Activated CD4-positive, CD25-positive, alpha-beta regulatory T cell (primary cell): ENCODE measurements at regions not wholly inside any gene's neighbourhood (a gene's known extent, or its start where the extent isn't known, plus 50 kb on each side); places are given as distances from the start of the nearest gene placed in this dataset.

ENCODE experiments used
- DNase-seq, 4 experiments: peaks; one replicate each; lab custom pipeline; 2025; lab: John Stamatoyannopoulos, UW

DNA sequence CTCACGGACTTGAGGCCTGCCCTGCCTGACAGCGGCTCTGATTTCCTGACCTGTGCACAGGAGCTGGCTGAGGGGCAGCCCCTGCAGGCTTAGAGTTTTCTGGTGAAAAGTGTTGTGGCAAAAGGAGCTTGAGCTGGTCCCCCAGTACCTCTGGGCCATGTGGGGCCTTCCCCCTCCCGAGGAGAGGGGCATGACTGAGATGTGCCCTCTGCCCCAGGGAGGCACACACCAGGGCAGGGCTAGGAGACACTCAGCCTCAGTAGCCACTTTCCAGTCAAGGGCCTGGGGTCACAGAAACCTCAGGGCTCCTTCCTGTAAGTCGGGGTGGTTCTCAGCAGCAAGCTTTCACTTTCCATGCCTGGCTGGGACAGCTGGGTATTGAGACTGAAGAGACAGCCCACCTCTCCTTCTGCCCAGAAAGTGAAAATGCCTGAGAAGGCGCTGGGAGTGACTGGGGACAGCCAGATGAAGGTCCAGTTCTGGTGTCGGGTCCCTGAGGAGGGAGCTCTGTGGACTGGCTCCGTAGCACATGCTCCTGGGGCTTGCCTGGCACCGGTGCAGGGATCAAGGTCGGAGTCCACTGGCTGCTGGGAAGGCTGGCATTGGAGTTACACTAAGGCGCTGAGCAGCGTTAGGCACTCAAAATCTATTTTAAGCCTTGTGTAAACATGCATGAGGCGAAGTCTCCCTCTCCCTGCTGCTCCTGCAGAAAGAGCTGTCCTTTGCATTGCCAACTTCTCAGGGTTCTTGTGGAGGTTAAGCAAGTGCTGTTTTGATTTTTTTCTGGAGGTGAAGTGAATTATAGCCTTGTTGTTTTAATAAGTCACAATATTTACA is 394.9 kb downstream of the GADD45G start:
- peak; percentile 8 to 38 (median 14) for DNase-seq

DNA sequence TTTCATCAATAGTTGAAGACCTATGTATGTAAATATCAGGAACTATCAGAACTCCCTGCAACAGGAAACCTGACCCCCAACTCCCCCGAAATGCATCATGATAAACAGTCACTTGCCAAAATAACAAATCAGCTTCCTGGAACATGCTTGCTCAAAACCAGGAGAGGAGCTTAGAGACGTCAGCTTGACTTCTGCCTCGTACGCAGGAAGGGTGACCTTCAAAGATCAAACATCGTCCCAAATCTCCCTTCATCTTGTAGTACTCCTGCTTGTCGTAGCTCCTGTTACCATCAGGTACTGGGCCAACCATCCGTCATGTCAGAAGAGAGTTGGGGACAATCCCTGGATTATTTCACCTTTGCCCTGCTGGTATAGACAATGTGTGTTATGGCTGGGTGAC is 396.1 kb downstream of the GADD45G start:
- DNase-seq: no peak

DNA sequence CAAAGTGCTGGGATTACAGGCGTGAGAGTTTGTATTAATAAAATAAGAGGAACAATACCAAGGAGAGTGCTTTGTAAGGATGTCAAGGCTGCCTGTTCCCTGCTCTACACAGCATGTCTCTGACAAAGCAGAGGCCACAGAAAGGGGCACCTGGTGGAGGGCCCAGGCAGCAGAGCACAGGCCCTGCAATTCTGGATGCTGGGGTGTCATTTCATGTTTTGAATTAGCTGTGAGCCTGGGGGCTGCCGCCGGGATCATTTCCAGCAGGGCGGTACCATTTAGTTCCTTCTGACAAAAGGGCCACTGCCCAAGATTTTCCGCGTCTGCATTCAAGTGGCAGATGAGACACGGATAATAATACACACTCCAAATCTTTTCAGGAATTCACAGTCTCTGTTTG is 396.9 kb downstream of the GADD45G start:
- no peak for DNase-seq

DNA sequence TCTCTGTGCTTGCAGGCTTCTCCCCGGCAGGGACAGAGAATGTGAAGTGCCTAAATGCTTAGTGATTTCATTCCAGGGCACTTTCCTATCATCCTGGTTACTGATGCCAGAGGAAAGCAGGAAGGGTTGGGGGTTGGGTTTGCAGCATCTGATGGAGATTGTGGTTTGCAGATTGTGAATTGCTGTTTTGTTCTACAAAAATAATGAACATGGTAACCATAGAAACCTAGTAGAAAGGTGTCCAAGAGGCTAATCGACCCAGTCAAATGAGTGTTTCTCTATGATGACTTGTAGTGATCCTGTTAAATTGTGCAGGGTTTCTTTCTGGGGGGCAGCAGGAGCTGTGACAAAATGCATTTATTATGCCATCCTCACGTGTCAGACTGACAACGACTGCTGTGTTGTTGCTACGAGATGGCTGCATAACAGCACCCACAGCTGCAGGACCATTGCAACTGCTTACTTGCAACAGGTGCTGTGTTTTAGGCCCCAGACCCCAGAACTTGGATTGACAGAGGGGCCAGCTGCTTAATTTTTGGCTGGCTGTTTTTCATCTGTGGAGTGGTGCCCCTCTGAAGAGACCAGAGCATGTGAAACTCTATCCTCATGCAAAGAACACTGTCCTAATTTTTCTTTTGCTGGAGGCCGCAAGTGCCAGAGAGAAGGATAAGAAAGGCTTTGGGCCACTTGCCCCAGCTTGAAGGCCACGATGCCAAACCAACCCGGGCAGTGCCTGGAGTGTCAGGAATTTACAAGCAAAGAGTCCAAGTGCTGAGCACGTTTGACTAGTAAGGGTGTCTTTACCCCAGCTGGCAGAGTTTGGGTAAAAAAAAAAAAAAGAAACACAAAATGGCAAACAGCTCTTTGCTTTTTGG is 397.8 kb downstream of the GADD45G start:
- DNase-seq: no peak

DNA sequence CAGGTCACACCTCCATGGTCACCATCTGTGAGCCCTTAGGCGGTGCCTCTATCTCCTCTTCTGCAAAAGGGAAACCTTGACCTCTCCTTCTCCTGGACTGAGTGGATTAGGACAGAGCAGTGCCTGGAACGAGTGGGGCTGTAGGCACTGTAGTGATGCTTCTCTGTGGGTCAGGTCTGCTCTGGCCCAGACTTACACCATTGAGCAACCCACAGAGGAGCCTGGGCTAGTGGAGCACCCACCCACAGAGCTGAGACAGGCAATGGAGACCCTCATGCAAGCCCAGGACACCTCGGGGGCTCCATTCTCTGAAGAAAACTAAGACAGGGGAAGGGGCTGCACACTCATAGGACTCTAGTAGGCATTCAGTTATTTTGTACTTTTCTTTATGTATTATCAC is 400.6 kb downstream of the GADD45G start:
- no peak for DNase-seq

DNA sequence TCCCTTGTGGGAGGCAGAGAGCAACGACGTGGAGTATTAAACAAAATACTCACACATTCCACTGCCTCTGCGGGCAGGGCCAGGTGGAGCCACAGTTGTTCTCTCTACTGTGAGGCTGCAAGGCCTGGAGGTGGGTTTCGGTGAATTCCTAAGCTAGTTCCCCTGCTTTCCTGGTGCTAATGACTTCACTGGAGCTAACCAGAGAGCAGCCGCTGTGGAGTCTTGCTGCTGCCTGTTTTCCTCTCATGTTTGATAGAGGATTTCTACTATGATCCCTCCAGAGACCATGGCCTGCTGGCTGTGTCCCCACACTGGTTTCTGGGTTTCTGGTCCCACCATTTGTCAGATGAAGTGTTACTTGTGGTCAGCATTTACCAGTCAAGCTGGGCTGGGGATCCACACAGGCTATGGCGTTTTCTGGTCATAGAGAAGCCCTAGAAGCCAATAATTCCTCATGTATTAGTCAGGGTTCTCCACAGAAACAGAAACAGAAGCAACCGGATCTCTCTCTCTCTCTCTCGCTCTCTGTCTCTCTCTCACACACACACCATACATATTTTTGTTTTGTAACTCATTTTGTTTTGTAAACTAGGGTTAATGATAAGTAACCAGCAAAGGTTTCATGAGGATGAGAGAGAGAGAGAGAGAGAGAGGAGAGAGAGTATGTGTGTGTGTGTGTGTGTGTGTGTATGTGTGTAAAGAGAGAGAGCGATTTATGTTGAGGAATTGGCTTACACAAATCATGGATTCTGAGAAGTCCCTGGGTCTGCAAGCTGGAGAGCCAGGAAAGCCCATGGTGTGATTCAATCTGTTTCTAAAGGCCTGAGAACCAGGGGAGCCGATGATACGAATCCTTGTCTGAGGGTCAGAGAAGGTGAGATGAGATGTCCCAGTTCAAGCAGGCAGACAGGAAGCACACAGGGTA is 403.0 kb downstream of the GADD45G start:
- DNase-seq: no peak

DNA sequence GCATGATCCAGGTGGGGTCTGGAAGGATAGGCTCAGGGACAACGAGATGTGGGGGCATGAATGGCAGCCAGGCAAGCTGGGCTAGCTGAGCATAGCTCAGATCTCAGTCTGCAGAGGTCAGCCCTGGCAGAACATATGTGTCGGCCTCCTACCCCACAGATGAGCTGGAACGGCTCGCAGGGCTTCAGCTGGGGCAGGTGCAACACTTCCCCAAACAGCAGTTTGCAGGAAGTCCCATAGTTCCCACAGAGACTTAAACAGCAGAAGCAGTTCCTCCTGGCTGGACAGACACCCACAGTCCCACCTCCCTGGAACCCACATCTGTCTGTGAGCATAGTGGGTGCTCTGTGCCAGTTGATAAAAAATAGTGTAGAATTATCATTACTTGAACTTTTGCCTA is 404.6 kb downstream of the GADD45G start:
- DNase-seq: no peak

DNA sequence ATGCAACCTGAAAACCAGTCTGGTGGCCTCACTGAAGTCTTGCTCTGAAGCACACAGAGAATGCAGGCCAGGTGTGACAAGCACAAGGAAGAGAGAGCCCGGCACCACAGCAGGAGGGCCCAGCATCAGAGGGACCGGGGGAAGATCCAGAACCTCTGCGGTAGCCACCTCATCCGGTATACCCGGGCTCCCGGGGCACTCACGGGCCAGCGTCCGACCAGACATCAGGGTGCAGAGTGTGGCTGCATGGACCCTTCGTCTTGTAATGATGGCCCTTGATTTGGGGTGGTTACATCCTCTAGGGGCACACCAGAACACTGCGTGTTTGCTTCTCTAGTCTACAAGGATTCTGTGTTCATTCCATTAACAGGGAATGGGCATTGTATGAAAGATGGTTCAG is 406.0 kb downstream of the GADD45G start:
- no peak for DNase-seq

DNA sequence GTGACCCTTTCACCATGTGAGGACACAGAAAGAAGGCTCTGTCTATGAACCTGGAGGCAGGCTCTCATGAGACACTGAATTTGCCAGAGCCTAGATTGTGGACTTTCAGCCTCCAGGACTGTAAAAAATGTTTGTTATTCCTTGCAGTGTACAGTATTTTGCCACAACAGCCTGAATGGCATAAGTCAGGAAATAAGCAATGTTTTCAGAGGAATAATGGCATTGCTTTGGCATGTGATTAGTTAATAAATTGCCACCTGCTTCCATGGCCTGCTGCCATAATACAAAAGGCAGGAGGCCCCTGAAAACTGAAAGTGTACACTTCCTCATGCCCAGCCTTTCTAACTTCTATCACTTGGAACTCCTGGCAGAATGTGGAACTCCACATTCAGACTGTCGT is 408.1 kb downstream of the GADD45G start:
- DNase-seq: no peak

DNA sequence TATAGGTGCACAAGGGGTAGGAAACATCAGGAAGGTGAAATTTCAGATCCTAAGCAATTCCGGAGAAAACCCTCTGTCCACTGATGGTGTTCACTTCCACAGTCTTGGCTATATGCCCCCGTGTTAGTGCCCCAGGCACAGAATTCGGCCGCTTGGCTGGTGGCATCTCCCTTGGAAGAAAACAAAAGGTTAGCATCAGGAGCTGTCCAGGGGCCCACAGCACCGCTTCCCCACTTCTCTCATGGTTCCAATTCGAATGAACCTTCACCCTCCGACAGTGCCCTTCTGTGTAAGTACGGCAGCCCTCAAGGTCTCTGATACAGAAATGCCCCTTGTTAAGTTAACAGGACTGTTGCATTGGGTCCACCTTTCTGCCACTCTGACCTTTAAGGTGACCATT is 409.0 kb downstream of the GADD45G start:
- no peak for DNase-seq

DNA sequence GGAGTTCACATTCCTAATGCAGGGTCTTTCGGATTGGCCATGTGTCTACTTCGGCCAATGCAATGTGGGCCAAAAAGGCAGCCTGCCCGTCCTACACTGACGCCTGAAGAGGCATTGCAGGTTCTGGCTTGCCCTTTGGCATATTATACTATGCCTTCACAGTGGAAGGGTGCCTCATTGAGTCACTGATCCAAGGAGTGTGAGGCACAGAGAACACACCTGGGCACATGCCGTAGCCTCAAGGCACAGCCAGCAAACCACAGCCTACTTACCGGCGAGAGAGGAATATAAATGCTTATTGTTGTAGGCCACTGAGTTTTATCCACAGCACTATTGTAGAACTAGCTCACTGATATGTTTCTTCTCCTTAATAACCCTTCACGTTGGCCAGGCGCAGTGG is 409.6 kb downstream of the GADD45G start:
- DNase-seq: no peak

DNA sequence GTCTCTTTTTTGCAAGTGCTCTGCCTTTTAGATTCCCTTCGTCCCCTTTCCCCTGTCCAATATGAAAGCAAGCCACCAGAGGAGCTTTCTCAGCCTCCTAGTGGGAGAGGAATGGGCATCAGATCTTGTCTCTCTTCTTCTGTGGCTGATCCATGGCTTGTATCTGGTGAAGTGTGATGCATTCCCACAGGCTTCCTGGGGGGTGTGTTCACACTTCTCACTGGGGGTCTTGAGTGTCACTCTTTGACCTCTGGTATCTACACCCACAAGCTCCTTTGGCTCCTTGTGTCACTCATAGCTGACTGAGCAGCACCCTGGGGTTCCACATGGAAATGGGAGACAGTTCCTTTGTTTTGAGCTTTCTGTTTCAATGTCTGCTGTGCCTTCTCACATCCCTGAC is 411.5 kb downstream of the GADD45G start:
- DNase-seq: no peak

DNA sequence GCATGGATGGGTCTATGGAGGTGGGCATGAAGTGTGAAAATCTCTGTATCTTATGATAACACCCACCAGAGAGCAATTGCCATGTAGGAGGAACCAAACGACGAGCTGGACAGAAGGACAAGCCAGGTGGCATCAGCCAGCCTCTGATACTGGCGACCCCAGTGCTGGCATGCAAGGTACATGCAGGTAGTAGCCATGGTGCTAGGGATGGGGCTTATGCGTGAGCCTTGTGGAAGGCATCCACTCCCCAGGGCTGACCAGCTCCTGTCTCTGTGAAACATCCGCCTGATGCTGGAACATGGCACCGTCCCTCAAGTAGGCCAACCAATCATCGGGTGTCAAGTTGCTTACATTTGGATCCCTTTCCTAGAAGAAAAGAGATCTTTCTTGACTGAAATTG is 412.9 kb downstream of the GADD45G start:
- DNase-seq: no peak

DNA sequence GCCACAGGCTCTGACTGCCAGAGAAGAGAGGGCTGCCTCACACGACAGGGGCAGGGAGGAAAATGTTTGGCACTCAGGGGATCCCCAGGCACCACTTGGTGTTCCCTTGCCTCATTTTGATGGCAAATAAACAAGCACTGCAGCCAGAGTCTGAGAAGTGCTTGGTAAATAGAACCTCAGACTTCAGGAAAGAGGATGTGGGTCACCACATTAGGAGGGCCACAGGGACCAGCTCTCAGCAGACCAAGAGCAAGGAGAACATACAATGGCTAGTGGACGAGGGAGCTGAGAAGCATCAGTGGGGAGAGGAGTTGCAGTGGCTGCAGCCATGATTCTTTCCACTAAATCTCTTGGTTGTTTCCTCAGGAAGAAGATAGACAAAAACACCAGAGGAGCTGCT is 413.9 kb downstream of the GADD45G start:
- no peak for DNase-seq

DNA sequence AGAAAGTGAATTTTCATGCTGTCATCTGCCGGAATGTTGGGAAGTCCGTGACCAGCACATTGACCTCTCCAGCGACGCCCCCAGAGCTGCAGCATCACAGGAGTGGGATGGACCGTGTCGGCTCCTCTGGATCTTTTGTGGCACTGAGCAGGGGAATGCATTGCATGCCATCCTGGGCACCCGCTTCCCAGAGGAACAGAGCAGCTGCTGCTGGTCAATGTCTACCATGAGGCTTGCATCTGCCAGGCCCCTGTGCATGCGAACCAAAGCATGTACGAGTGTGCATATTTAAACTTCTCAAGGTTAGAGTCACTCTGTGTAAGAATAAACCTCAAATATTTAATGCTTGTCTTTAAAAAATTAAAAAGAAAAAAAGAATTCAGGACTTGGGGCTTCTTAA is 414.8 kb downstream of the GADD45G start:
- no peak for DNase-seq

DNA sequence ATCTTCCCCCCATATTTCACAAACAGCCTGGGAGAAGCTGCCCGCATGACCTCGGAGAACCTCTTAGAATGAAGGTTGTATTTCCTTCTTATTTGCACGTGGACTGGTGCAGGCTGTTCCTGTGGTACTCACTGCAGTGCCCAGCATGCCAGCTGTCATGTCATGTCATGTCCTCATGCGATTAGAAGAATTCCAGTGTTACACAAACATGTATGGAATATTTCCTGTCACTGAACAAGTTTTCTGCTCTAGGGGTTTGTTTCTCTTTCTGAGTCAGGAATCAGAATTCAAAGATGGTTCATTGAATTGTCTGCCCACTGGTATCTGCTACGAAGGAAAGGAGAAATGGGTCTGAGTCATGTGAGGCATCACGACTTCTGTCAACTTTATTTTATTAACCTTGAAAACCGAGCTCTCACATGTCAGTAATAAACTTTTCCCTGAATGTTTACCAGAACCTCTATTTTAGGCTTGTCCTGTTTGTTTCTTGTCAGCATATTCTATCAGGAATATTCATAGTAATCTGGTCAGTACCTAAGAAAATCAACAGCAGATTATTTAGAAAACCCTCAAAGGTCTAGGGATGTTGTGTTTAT is 415.6 kb downstream of the GADD45G start:
- no peak for DNase-seq

DNA sequence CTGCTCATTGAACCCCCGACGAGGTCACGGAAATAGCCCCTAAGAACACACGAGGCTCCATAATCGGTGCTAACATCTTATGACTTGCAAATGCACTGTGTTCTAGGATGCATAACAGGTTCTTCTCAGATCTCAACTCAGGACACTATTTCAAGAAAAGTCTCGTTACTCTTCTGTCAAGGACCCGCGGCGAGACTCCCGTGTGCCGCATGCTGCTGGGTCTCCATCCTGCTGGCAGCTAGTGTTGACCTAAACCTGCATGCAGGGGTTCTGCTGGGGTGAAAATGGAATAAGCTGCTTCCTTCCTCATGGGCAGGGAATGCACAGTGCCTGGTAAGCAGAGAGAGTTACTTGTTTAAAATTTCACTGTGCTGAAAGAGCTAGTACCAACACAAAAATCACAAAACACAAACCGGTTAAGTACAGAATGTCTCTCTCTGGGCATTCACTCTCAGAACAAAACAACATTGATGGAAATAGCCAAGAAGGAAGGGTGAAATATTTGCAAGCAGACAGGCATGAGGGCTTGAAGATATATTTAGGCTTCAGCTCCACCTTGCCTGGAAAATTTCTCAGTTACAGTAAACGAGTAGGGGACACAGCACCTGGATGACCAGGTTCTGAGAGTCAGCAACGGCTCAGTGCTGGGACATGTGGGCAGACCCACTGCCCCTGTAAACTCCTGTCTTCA is 416.5 kb downstream of the GADD45G start:
- no peak for DNase-seq

DNA sequence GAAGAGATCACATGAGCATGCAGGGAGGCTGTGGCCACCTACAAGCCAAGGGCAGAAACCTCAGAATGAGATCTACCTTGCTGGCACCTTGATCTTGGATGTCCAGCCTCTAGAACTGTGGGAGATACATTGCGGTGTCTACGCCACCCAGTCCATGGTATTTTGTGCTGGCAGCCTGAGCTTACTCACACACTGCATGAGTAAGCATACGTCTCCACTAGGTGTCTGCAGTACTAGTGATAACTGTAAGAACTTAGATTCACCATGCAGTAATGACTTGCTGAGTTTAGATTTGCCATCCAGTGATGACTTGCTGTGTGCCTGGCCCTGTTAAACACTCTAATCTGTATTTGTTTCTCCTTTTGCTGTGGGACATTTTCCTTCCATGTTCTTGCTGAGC is 417.7 kb downstream of the GADD45G start:
- no peak for DNase-seq

DNA sequence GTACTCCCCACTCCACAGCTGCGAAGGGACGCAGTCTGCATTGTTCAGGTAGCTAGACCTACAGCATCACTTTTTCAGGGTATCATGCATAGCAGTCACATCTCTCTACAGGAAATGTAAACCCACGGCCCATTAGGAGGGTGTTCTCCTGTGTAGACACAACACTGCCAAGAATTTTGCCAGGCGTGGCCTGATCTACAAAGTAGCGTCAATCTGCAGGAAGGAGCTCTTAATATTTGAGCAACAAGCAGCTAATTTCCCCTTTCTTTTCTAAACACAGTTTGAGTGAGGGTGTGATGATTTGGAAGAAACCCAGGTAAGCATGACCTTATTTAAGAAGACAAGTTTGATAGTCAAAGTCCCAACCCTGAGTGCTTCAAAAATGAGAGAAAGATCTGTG is 419.0 kb downstream of the GADD45G start:
- DNase-seq: no peak

DNA sequence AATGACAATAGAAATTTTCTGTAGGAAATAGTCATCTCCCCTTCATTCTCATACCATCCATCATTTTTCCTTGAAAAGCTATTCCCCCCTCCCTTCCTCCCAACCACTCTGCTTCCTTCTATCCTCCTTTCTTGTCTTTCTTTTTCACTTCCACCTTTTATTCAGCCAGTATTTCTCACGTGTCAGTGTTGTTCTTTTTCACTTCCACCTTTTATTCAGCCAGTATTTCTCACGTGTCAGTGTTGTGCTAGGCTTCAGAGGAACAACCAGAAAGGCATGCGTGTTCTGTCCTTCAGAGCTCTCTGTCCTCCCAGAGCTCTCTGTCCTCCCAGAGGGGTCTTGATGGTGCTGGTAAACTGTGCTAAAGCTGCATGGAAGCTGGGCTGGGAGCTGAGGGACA is 419.6 kb downstream of the GADD45G start:
- DNase-seq: no peak

DNA sequence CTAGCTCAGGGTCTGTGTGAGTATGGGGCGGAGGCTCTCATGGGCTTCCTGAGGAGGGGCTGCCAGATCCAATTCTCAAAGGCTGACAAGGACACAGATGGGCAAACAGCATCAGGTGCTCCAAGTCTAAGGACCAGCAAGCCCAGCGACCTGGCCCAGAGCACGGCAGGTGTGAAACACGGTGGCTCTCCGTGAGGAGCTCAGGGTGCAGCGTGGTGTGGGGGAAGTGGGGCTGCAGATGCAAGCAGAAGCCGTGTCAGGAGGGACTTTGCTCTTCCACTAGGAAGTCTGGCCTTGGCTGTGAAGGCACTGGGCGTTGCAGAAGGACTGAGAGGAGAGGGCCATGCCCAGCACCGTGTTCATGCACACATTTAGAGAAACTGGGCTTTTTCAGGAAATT is 420.0 kb downstream of the GADD45G start:
- DNase-seq: no peak
